Stimulated activated naive B cell treated with anti-CD40 and anti-IgM and Interleukin-4, amounts not matched to agents 10 μg/mL and 1 μg/mL and 100 μg/mL, for 72 hours (primary cell): ENCODE measurements at regions not wholly inside any gene's neighbourhood (a gene's known extent, or its start where the extent isn't known, plus 50 kb on each side); places are given as distances from the start of the nearest gene placed in this dataset.
"Not testable (repeated sequence)": the region's sequence is repeated elsewhere in the genome, so short reads cannot be mapped to it uniquely, and the experiment has no call there.

Source experiments
- ATAC-seq, 2 donors: fragments of 150-1000 bp; cut with Tn5 transposase; replicated peaks; 2 replicates each; pipeline ENCODE4 v1.10.0; 2021; ENCODE audit warnings: moderate library complexity in 1 of 2
- DNase-seq: peaks from one replicate; pipeline ENCODE4 v3.0.0; 2021
- H3K27ac Mint-ChIP-seq: one replicate; pipeline ENCODE4 v1.8.0; 2022; ENCODE audit warnings: mild to moderate bottlenecking, mixed read lengths
- H3K27me3 Mint-ChIP-seq, 2 donors: one replicate each; pipeline ENCODE4 v1.8.0; 2022; ENCODE audit warnings: mixed read lengths in 2 of 2
- H3K36me3 Mint-ChIP-seq, 2 donors: one replicate each; pipeline ENCODE4 v1.8.0; 2022; ENCODE audit warnings: mixed read lengths in 2 of 2, mild to moderate bottlenecking in 1 of 2
- H3K4me1 Mint-ChIP-seq, 2 donors: one replicate each; pipeline ENCODE4 v1.8.0; 2022; ENCODE audit warnings: mixed read lengths in 2 of 2, mild to moderate bottlenecking in 1 of 2
- H3K4me3 Mint-ChIP-seq, 2 donors: one replicate each; pipeline ENCODE4 v1.8.0; 2022; ENCODE audit warnings: mild to moderate bottlenecking in 2 of 2, mixed read lengths in 2 of 2, moderate library complexity in 1 of 2
- H3K9me3 Mint-ChIP-seq, 2 donors: one replicate each; pipeline ENCODE4 v1.8.0; 2022; ENCODE audit warnings: mixed read lengths in 2 of 2, mild to moderate bottlenecking in 1 of 2

- peaks cover 5 to 10% of the 10 kb centered on the region in 2 donors for H3K27me3 Mint-ChIP-seq
- H3K4me3 Mint-ChIP-seq, result no peak overlapping the region
- DNase-seq (no peak), ATAC-seq (no peak)
- H3K27ac Mint-ChIP-seq, result no peak overlapping the region
- H3K4me1 Mint-ChIP-seq, result no peaks in the 10 kb centered on the region
- no peaks in the 10 kb centered on the region for H3K9me3 Mint-ChIP-seq
- H3K36me3 Mint-ChIP-seq, result no peaks in the 10 kb centered on the region
Measured at GRCh38 chr12:112656141-112656540, 135.4 kb upstream of the RPH3A start.

DNA sequence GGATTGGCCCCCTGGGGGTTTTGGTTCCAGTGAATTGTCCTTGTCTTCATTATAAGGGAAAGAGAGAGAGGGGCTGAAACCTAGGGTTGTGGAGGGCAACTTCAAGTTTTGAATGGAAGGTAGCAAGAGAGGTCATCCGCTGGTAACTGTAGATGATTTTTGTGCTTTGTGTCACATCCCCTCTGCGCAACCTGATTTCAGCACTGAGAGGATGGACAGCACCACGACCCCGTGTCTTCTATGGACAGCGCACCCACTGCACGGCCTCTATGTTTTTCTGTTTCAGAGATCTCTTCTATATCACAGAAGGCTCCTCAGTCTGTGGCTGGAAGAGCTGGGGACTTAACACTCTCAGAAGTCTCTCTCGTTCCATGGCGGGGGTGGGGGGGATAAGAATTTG lies 127.0 kb upstream of the RPH3A start:
- no peak overlapping the region for H3K4me3 Mint-ChIP-seq
- no peaks in the 10 kb centered on the region for H3K4me1 Mint-ChIP-seq

DNA sequence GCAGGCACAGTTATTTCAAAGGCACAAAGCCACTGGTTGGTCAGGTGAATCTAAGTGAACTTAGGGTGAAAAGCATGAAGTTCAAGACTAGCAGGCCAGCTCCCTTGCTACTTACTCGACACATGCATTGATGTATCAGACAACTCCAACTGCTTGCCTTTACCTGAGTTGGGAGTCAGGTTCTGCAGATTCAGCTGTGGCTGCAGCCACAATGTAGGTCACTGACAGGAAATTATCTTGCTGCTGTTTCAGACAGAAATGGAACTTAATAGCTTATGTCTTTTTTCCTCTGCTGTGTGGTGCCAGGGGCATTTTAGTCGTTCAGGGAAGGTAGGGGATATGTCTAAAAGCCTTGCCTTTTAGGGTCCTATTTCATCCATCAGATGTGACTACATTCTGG lies 125.6 kb upstream of the RPH3A start:
- H3K27me3 Mint-ChIP-seq, result peaks cover 28 to 29% of the 10 kb centered on the region in 2 donors
- no peaks in the 10 kb centered on the region for H3K9me3 Mint-ChIP-seq
- H3K36me3 Mint-ChIP-seq, result no peaks in the 10 kb centered on the region
- no peak overlapping the region for H3K27ac Mint-ChIP-seq
- no peak for DNase-seq
- no peak overlapping the region for H3K4me3 Mint-ChIP-seq
- no peaks in the 10 kb centered on the region for H3K4me1 Mint-ChIP-seq
- ATAC-seq, result no peak

More for the DNA sequence above, 127.0 kb upstream of the RPH3A start:
- no peak for DNase-seq
- no peak for ATAC-seq
- no peaks in the 10 kb centered on the region for H3K9me3 Mint-ChIP-seq
- no peak overlapping the region for H3K27ac Mint-ChIP-seq
- H3K27me3 Mint-ChIP-seq, result peaks cover 31 to 32% of the 10 kb centered on the region in 2 donors
- no peaks in the 10 kb centered on the region for H3K36me3 Mint-ChIP-seq

- Mint-ChIP-seq H3K9me3 (no peaks in the 10 kb centered on the region), H3K36me3 (no peaks in the 10 kb centered on the region), H3K27ac (no peak overlapping the region), H3K27me3 (peaks cover 15 to 42% of the 10 kb centered on the region in 2 donors), H3K4me3 (no peak overlapping the region), H3K4me1 (no peaks in the 10 kb centered on the region)
- ATAC-seq (no peak), DNase-seq (no peak)
Measured at GRCh38 chr12:112671564-112671963, 120.0 kb upstream of the RPH3A start.

- H3K4me1 Mint-ChIP-seq, result no peaks in the 10 kb centered on the region
- no peak for DNase-seq
Measured at GRCh38 chr12:112674539-112674938, 117.0 kb upstream of the RPH3A start.

GRCh38 chr12:112676507-112676906 lies 115.0 kb upstream of the RPH3A start:
- H3K27me3 Mint-ChIP-seq, result peaks cover 29 to 57% of the 10 kb centered on the region in 2 donors
- ATAC-seq, result no peak

More at GRCh38 chr12:112674539-112674938, 117.0 kb upstream of the RPH3A start:
- Mint-ChIP-seq H3K27me3 (peaks cover 17 to 45% of the 10 kb centered on the region in 2 donors), H3K27ac (no peak overlapping the region), H3K36me3 (no peaks in the 10 kb centered on the region), H3K4me3 (no peak overlapping the region), H3K9me3 (no peaks in the 10 kb centered on the region)
- ATAC-seq, result no peak

GRCh38 chr12:112677050-112677765 lies 114.3 kb upstream of the RPH3A start:
- peaks cover 33 to 57% of the 10 kb centered on the region in 2 donors for H3K27me3 Mint-ChIP-seq
- no peaks in the 10 kb centered on the region for H3K36me3 Mint-ChIP-seq
- no peak for DNase-seq
- no peak overlapping the region for H3K4me3 Mint-ChIP-seq
- H3K4me1 Mint-ChIP-seq, result no peaks in the 10 kb centered on the region
- no peaks in the 10 kb centered on the region for H3K9me3 Mint-ChIP-seq
- no peak for ATAC-seq
- H3K27ac Mint-ChIP-seq, result no peak overlapping the region

More at GRCh38 chr12:112676507-112676906, 115.0 kb upstream of the RPH3A start:
- Mint-ChIP-seq H3K9me3 (no peaks in the 10 kb centered on the region), H3K36me3 (no peaks in the 10 kb centered on the region), H3K4me3 (no peak overlapping the region), H3K27ac (no peak overlapping the region), H3K4me1 (no peaks in the 10 kb centered on the region)
- DNase-seq, result no peak

- peaks cover 32 to 41% of the 10 kb centered on the region in 2 donors for H3K27me3 Mint-ChIP-seq
Measured at GRCh38 chr12:112680993-112681392, 110.6 kb upstream of the RPH3A start.

GRCh38 chr12:112682586-112682985 lies 109.0 kb upstream of the RPH3A start:
- H3K9me3 Mint-ChIP-seq, result peaks cover 0 to 1% of the 10 kb centered on the region in 2 donors
- ATAC-seq (no peak), DNase-seq (no peak)
- no peak overlapping the region for H3K27ac Mint-ChIP-seq
- H3K27me3 Mint-ChIP-seq, result peaks cover 30 to 39% of the 10 kb centered on the region in 2 donors
- H3K36me3 Mint-ChIP-seq, result no peaks in the 10 kb centered on the region
- no peaks in the 10 kb centered on the region for H3K4me1 Mint-ChIP-seq
- no peak overlapping the region for H3K4me3 Mint-ChIP-seq

More at GRCh38 chr12:112680993-112681392, 110.6 kb upstream of the RPH3A start:
- no peak for DNase-seq
- no peak overlapping the region for H3K27ac Mint-ChIP-seq
- H3K4me3 Mint-ChIP-seq, result no peak overlapping the region
- no peaks in the 10 kb centered on the region for H3K36me3 Mint-ChIP-seq
- no peaks in the 10 kb centered on the region for H3K4me1 Mint-ChIP-seq
- ATAC-seq, result no peak
- peaks cover 0 to 1% of the 10 kb centered on the region in 2 donors for H3K9me3 Mint-ChIP-seq

DNA sequence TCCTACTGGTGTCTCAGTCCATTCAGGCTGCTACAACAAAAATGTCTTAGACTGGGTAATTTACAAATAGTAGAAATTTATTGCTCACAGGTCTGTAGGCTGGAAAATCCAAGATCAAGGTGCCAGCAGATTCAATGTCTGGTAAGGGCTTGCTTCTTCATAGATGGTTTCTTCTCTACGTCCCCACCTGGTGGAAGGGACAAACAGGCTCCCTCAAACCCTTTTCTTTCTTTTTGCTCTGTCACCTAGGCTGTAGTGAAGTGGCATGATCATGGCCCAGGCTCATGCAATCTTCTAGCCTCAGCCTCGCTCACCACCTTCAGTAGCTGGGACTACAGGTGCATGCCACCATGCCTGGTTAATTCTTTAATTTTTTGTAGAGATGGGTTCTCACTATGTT lies 106.8 kb upstream of the RPH3A start:
- Mint-ChIP-seq H3K27me3 (peaks cover 30 to 31% of the 10 kb centered on the region in 2 donors), H3K4me1 (no peaks in the 10 kb centered on the region), H3K27ac (no peak overlapping the region), H3K9me3 (peaks cover 0 to 1% of the 10 kb centered on the region in 2 donors), H3K36me3 (no peaks in the 10 kb centered on the region), H3K4me3 (no peak overlapping the region)
- no peak for DNase-seq
- ATAC-seq, result no peak

- peaks cover under 1 to 1% of the 10 kb centered on the region in 2 donors for H3K9me3 Mint-ChIP-seq
Measured at GRCh38 chr12:112685321-112685720, 106.2 kb upstream of the RPH3A start.

DNA sequence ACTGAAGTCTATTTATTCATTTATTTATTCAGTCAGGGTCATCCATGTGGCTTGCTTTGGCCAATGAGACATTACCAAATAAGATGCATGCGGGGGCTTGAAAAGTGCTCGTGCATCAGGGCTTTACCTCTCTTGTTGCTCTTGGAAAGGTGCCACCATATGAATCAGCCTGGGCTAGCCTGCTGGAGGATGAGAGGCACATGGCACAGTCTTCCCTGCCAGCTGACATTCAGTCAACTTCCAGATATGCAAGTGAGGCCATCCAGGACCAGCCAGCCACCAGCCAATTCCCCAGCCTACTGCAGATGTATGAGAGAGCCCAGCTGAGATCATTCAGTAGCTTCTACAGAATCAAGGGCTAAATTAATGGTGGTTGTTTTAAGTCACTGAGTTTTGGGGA lies 105.2 kb upstream of the RPH3A start:
- Mint-ChIP-seq H3K4me1 (no peaks in the 10 kb centered on the region), H3K4me3 (no peak overlapping the region), H3K36me3 (no peaks in the 10 kb centered on the region), H3K27ac (no peak overlapping the region), H3K27me3 (peaks cover 22 to 24% of the 10 kb centered on the region in 2 donors), H3K9me3 (peaks cover 1 to 2% of the 10 kb centered on the region in 2 donors)
- no peak for ATAC-seq
- no peak for DNase-seq

More at GRCh38 chr12:112685321-112685720, 106.2 kb upstream of the RPH3A start:
- Mint-ChIP-seq H3K4me1 (no peaks in the 10 kb centered on the region), H3K27me3 (peaks cover 28% of the 10 kb centered on the region in 2 donors), H3K36me3 (no peaks in the 10 kb centered on the region), H3K4me3 (no peak overlapping the region), H3K27ac (no peak overlapping the region)
- ATAC-seq (no peak), DNase-seq (no peak)

DNA sequence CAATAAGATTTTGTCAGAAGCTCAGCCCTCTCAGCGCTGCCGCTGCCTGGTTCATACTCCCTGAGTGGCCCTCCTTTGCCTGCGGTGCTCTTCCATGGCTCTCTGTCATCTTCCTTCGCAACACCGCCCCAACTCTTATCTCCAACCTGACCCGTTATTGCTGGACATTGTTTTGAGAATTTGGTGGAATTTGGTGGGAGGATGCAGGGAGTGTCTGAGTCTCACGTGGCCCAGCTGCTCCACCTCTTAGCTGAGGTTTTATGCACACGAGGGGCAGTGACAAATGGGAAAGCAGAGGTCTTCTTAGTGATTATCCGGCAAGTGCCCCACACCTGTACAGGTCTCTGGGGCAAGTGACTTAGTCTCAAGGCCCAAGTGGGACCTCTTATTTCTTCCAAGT lies 97.5 kb upstream of the RPH3A start:
- peaks cover 15 to 31% of the 10 kb centered on the region in 2 donors for H3K27me3 Mint-ChIP-seq
- no peak overlapping the region for H3K27ac Mint-ChIP-seq
- H3K36me3 Mint-ChIP-seq, result no peaks in the 10 kb centered on the region
- ATAC-seq (no peak), DNase-seq (no peak)
- no peak overlapping the region for H3K4me3 Mint-ChIP-seq
- H3K4me1 Mint-ChIP-seq, result no peaks in the 10 kb centered on the region
- H3K9me3 Mint-ChIP-seq, result peaks cover 2 to 4% of the 10 kb centered on the region in 2 donors

GRCh38 chr12:112697441-112697840 lies 94.1 kb upstream of the RPH3A start:
- ATAC-seq, DNase-seq, H3K36me3 Mint-ChIP-seq, H3K4me1 Mint-ChIP-seq, H3K9me3 Mint-ChIP-seq, H3K27ac Mint-ChIP-seq, H3K4me3 Mint-ChIP-seq: not testable (repeated sequence)
- peaks cover 30 to 44% of the 10 kb centered on the region in 2 donors for H3K27me3 Mint-ChIP-seq

- H3K4me3 Mint-ChIP-seq, result no peak overlapping the region
- peaks cover 0 to 4% of the 10 kb centered on the region in 2 donors for H3K9me3 Mint-ChIP-seq
- no peaks in the 10 kb centered on the region for H3K36me3 Mint-ChIP-seq
- no peak for DNase-seq
- no peaks in the 10 kb centered on the region for H3K4me1 Mint-ChIP-seq
- peaks cover 35 to 38% of the 10 kb centered on the region in 2 donors for H3K27me3 Mint-ChIP-seq
- no peak overlapping the region for H3K27ac Mint-ChIP-seq
- ATAC-seq, result no peak
Measured at GRCh38 chr12:112705037-112705632, 86.4 kb upstream of the RPH3A start.
